ENCODE measurements at regions not wholly inside any gene's neighbourhood (a gene's known extent, or its start where the extent isn't known, plus 50 kb on each side); places are given as distances from the start of the nearest gene placed in this dataset.

GRCh38 chr2:146239392-146240135 is 1605.3 kb upstream of the ACVR2A start:
- no peak for TF ChIP-seq ZFP30 (CRISPR knock-in tag; IDR thresholded peaks at IDR 0.05)
- TF ChIP-seq RARB (CRISPR knock-in tag; IDR thresholded peaks at IDR 0.05), result no peak
- TF ChIP-seq ARNTL (CRISPR knock-in tag; IDR thresholded peaks at IDR 0.05; ENCODE audit: borderline replicate concordance, low read depth), result no peak
- peak; percentile 72 for TF ChIP-seq PATZ1 (CRISPR knock-in tag; IDR thresholded peaks at IDR 0.05; ENCODE audit: borderline replicate concordance)
- peak; percentile 83 for TF ChIP-seq CSRNP3 (CRISPR knock-in tag; IDR thresholded peaks at IDR 0.05)
- TF ChIP-seq ZNF8 (CRISPR knock-in tag; IDR thresholded peaks at IDR 0.05), result no peak
- peak; percentile 86 for TF ChIP-seq ESRRG (CRISPR knock-in tag; IDR thresholded peaks at IDR 0.05)
- no peak for TF ChIP-seq BACH2 (CRISPR knock-in tag; IDR thresholded peaks at IDR 0.05; ENCODE audit: borderline replicate concordance)
- peak; percentile 98 for TF ChIP-seq CREB5 (CRISPR knock-in tag; IDR thresholded peaks at IDR 0.05; ENCODE audit: low read depth)
- TF ChIP-seq TOX (CRISPR knock-in tag; IDR thresholded peaks at IDR 0.05; ENCODE audit: borderline replicate concordance), result peak; percentile 69; the same call in 1 of the 2 replicates
- TF ChIP-seq ZNF70 (CRISPR knock-in tag; IDR thresholded peaks at IDR 0.05), result no peak
- no peak for TF ChIP-seq TCF4 (CRISPR knock-in tag; IDR thresholded peaks at IDR 0.05; ENCODE audit: borderline replicate concordance)
- TF ChIP-seq POU6F1 (CRISPR knock-in tag; IDR thresholded peaks at IDR 0.05; ENCODE audit: borderline replicate concordance, low read depth), result no peak
- peak; percentile 32; the same call in 1 of the 2 replicates for TF ChIP-seq SNAI2 (CRISPR knock-in tag; IDR thresholded peaks at IDR 0.05)
